Nephron progenitor cell (in vitro differentiated cells): ENCODE measurements at regions not wholly inside any gene's neighbourhood (a gene's known extent, or its start where the extent isn't known, plus 50 kb on each side); places are given as distances from the start of the nearest gene placed in this dataset.
A peak's percentile ranks its signal among the peaks of the same experiment; 100 is the strongest.

Experiments
- DNase-seq: peaks from one replicate; pipeline ENCODE4 v3.0.0; 2021
- H3K27ac Mint-ChIP-seq: 2 replicates; pipeline ENCODE4 v1.8.0; 2021; ENCODE audit warnings: mild to moderate bottlenecking, moderate library complexity, mixed read lengths
- H3K27me3 Mint-ChIP-seq: 2 replicates; pipeline ENCODE4 v1.8.0; 2021; ENCODE audit warnings: mild to moderate bottlenecking, low read depth, mixed read lengths; ENCODE audit not compliant: poor library complexity
- H3K36me3 Mint-ChIP-seq: 2 replicates; pipeline ENCODE4 v1.8.0; 2021; ENCODE audit warnings: low read depth, mixed read lengths
- H3K4me1 Mint-ChIP-seq: 2 replicates; pipeline ENCODE4 v1.8.0; 2021; ENCODE audit warnings: mixed read lengths
- H3K4me3 Mint-ChIP-seq: 2 replicates; pipeline ENCODE4 v1.8.0; 2021; ENCODE audit warnings: mild to moderate bottlenecking, moderate library complexity, mixed read lengths
- H3K9me3 Mint-ChIP-seq: 2 replicates; pipeline ENCODE4 v1.8.0; 2021; ENCODE audit warnings: mild to moderate bottlenecking, moderate library complexity, mixed read lengths
- TF ChIP-seq, protein P1 (sequence below): fragments of 200-600 bp; sonication (generic); IDR thresholded peaks from 2 replicates; pipeline ENCODE4 v1.5.0; 2021; ENCODE audit warnings: antibody characterized with exemption

DNA sequence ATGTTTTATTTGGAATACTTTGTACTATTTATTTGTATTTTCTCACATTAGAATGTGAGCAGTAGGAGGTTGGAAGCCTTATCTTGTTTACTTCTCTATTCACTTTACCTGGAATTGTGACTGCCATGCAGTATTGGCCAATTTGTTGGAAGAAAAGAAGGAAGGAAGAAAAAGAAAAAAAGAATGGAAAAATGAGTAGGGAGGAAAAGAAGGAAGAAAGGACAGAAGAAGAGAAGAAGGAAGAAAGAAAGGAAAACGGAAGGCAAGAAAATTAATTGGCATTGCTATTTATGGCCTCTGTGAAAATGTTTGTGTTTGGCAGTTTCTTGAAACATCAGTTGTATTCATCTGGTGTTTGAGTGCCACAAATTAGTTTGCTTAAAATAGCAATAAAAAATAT, 575.2 kb upstream of the ZNF608 start:
- H3K9me3 Mint-ChIP-seq = peaks cover 8% of the 10 kb centered on the region
- peaks cover 14% of the 10 kb centered on the region for H3K36me3 Mint-ChIP-seq
- peaks cover 54% of the 10 kb centered on the region for H3K4me1 Mint-ChIP-seq
- DNase-seq = no peak
- H3K27ac Mint-ChIP-seq = no peak overlapping the region
- no peak overlapping the region for H3K4me3 Mint-ChIP-seq
- TF ChIP-seq, protein P1, sequence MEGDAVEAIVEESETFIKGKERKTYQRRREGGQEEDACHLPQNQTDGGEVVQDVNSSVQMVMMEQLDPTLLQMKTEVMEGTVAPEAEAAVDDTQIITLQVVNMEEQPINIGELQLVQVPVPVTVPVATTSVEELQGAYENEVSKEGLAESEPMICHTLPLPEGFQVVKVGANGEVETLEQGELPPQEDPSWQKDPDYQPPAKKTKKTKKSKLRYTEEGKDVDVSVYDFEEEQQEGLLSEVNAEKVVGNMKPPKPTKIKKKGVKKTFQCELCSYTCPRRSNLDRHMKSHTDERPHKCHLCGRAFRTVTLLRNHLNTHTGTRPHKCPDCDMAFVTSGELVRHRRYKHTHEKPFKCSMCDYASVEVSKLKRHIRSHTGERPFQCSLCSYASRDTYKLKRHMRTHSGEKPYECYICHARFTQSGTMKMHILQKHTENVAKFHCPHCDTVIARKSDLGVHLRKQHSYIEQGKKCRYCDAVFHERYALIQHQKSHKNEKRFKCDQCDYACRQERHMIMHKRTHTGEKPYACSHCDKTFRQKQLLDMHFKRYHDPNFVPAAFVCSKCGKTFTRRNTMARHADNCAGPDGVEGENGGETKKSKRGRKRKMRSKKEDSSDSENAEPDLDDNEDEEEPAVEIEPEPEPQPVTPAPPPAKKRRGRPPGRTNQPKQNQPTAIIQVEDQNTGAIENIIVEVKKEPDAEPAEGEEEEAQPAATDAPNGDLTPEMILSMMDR = no peak
- peaks cover 6% of the 10 kb centered on the region for H3K27me3 Mint-ChIP-seq

GRCh38 chr5:125323613-125324012, 577.2 kb upstream of the ZNF608 start:
- H3K27me3 Mint-ChIP-seq = peaks cover 6% of the 10 kb centered on the region
- peaks cover 14% of the 10 kb centered on the region for H3K36me3 Mint-ChIP-seq
- peaks cover 8% of the 10 kb centered on the region for H3K9me3 Mint-ChIP-seq
- TF ChIP-seq, protein P1 = no peak
- no peak overlapping the region for H3K4me3 Mint-ChIP-seq
- no peak for DNase-seq
- peaks cover 55% of the 10 kb centered on the region for H3K4me1 Mint-ChIP-seq
- peak overlapping the region; percentile 21 for H3K27ac Mint-ChIP-seq

DNA sequence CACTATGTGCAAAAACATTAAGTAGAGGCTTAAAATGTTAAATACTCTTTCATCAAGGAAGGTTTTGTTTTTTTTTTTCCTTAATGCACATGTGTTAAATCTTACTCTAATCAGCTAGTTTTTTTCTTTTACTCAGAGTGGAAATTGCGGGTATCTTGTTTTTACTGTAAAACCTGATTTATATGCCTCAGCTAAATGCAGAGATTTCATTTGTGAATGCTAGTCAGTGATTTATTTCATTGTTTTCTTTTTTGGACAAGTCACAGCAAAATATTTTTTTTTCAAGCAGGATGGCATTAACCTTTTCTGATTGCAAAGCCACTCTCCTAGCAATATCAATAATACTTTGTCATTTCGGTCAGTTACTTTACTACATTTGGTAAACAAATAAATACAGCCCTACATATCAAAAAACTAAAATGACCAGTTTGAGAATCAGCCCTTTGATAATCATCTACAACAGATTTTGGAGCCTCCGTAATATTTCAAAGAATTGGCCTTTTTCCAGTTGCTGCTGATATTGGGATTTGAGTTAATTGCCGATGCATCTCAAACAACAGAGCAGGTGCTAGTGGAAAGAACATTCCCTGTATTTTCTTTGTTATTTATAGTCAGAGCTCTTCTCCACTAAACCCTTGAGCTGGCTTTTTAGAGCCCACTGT, 579.2 kb upstream of the ZNF608 start:
- peaks cover 2% of the 10 kb centered on the region for H3K9me3 Mint-ChIP-seq
- DNase-seq = no peak
- no peak overlapping the region for H3K27ac Mint-ChIP-seq
- H3K4me3 Mint-ChIP-seq = no peak overlapping the region
- peaks cover 67% of the 10 kb centered on the region for H3K4me1 Mint-ChIP-seq
- TF ChIP-seq, protein P1 = no peak
- peaks cover 4% of the 10 kb centered on the region for H3K27me3 Mint-ChIP-seq
- H3K36me3 Mint-ChIP-seq = peaks cover 9% of the 10 kb centered on the region

DNA sequence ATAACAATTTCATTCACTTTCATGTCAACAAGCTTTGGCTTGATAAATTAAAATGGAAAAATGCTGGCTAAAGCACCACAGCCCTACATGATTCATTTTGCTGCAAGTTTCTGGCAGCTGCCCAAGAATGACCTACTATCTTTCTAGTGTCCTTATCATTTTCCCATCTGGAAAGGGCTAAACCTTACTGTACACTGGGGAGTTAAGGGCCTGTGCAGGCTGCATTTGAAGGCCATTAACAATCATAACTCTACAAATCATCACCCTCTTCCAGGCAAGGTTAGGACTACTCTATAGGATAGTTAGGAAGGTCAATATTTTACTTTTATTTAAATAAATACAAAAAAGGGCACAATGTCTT, 579.7 kb upstream of the ZNF608 start:
- no peak for DNase-seq
- H3K4me1 Mint-ChIP-seq = peaks cover 71% of the 10 kb centered on the region
- peaks cover 2% of the 10 kb centered on the region for H3K9me3 Mint-ChIP-seq
- TF ChIP-seq, protein P1 = no peak
- H3K36me3 Mint-ChIP-seq = peaks cover 5% of the 10 kb centered on the region
- peak overlapping the region; percentile 66 for H3K27ac Mint-ChIP-seq
- H3K4me3 Mint-ChIP-seq = no peak overlapping the region
- H3K27me3 Mint-ChIP-seq = peaks cover 4% of the 10 kb centered on the region

DNA sequence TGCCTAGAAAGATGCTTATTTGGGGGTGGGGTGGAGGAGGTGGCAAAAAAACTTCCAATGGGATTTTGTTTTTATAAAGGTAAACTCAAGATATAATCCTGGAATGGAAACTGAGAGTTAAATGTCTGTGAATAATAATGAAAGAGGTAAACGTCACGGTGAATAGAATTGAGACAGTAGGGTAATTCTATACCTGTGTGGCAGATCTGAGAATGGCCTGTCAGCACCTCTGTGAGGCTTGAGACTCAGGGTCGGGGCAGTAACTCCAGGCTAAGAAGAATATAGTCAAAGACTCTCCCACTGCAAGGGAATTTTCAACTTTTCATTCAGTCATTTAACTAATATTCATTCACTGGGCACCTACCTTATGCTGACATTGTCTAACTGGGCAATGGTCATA, 581.2 kb upstream of the ZNF608 start:
- peak overlapping the region; percentile 35 for H3K4me3 Mint-ChIP-seq
- peaks cover 4% of the 10 kb centered on the region for H3K36me3 Mint-ChIP-seq
- H3K4me1 Mint-ChIP-seq = peaks cover 86% of the 10 kb centered on the region
- H3K27ac Mint-ChIP-seq = peak overlapping the region; percentile 84
- TF ChIP-seq, protein P1 = no peak
- peaks cover 4% of the 10 kb centered on the region for H3K27me3 Mint-ChIP-seq
- DNase-seq = no peak
- H3K9me3 Mint-ChIP-seq = peaks cover 2% of the 10 kb centered on the region

- Mint-ChIP-seq H3K9me3 (peaks cover 2% of the 10 kb centered on the region), H3K4me3 (no peak overlapping the region), H3K27me3 (no peaks in the 10 kb centered on the region), H3K36me3 (peaks cover 4% of the 10 kb centered on the region), H3K4me1 (peaks cover 67% of the 10 kb centered on the region), H3K27ac (no peak overlapping the region)
- DNase-seq = no peak
- TF ChIP-seq, protein P1 = no peak
These were observed 585.7 kb upstream of the ZNF608 start for GRCh38 chr5:125331987-125332598.
